ENCODE measurements at regions not wholly inside any gene's neighbourhood (a gene's known extent, or its start where the extent isn't known, plus 50 kb on each side); places are given as distances from the start of the nearest gene placed in this dataset.

DNA sequence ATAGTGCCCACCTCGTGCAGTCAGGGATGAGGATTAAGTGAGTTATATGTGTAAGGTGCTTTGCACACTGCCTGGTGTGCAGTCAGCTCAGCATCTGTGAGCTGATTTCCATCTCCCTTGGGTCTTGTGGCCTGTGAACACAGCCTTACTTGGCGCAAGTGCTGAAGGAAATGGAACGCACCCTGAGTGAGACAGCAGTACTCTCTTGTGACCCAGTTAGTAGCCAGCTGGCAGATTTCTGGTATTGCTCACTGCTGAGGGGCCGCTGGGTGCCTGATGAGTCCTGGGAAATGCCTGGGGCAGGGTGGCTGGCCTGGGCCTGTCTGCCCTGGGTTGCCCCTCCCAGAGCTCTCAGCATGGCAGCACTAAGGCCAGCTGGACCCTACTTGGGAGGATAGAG lies 90.9 kb upstream of the BOD1 start:
- no peak for ATAC-seq
- no peak for DNase-seq (ENCODE audit: low spot score)

DNA sequence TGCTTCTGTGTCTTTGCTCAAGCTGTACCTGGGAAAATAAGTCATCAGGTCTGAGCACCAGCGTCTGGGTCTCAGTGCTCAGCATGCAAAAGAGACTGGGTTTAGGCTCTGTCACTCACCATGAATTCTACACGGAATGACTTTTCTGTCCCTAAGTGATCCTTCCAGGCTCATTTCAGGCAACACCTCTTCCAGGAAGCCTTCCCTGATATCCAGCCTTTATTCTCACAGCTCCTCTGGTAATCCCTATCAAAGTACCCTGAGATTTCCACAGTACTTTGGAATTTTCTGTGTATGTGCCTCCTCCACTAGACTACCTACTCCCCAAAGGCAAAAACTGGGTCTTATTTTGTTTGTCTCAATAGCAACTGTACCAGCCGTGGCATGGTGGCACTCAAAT lies 92.7 kb upstream of the BOD1 start:
- Mint-ChIP-seq H3K27ac (no peak overlapping the region), H3K27me3 (ENCODE audit: low read depth) (no peaks in the 10 kb centered on the region; the same call in 1 of the 2 replicates), H3K36me3 (no peaks in the 10 kb centered on the region), H3K9me3 (no peaks in the 10 kb centered on the region), H3K4me3 (no peak overlapping the region), H3K4me1 (peaks cover 17% of the 10 kb centered on the region)
- TF ChIP-seq ZNF317 (CRISPR knock-in tag; IDR thresholded peaks at IDR 0.05; ENCODE audit: borderline replicate concordance, low read depth) (no peak), SMAD3 (CRISPR knock-in tag; IDR thresholded peaks at IDR 0.05; ENCODE audit: borderline replicate concordance) (no peak), CREM (CRISPR knock-in tag; IDR thresholded peaks at IDR 0.05) (no peak), JAZF1 (CRISPR knock-in tag; IDR thresholded peaks at IDR 0.05) (no peak), NFYB (CRISPR knock-in tag; conservative IDR thresholded peaks at IDR 0.05; ENCODE audit: low read depth) (no peak)
- TF ChIP-seq, protein P1, sequence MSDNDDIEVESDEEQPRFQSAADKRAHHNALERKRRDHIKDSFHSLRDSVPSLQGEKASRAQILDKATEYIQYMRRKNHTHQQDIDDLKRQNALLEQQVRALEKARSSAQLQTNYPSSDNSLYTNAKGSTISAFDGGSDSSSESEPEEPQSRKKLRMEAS (CRISPR knock-in tag; IDR thresholded peaks at IDR 0.05): no peak
- TF ChIP-seq, protein P2, sequence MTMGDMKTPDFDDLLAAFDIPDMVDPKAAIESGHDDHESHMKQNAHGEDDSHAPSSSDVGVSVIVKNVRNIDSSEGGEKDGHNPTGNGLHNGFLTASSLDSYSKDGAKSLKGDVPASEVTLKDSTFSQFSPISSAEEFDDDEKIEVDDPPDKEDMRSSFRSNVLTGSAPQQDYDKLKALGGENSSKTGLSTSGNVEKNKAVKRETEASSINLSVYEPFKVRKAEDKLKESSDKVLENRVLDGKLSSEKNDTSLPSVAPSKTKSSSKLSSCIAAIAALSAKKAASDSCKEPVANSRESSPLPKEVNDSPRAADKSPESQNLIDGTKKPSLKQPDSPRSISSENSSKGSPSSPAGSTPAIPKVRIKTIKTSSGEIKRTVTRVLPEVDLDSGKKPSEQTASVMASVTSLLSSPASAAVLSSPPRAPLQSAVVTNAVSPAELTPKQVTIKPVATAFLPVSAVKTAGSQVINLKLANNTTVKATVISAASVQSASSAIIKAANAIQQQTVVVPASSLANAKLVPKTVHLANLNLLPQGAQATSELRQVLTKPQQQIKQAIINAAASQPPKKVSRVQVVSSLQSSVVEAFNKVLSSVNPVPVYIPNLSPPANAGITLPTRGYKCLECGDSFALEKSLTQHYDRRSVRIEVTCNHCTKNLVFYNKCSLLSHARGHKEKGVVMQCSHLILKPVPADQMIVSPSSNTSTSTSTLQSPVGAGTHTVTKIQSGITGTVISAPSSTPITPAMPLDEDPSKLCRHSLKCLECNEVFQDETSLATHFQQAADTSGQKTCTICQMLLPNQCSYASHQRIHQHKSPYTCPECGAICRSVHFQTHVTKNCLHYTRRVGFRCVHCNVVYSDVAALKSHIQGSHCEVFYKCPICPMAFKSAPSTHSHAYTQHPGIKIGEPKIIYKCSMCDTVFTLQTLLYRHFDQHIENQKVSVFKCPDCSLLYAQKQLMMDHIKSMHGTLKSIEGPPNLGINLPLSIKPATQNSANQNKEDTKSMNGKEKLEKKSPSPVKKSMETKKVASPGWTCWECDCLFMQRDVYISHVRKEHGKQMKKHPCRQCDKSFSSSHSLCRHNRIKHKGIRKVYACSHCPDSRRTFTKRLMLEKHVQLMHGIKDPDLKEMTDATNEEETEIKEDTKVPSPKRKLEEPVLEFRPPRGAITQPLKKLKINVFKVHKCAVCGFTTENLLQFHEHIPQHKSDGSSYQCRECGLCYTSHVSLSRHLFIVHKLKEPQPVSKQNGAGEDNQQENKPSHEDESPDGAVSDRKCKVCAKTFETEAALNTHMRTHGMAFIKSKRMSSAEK (CRISPR knock-in tag; IDR thresholded peaks at IDR 0.05; ENCODE audit: borderline replicate concordance): no peak
- TF ChIP-seq, protein P3, sequence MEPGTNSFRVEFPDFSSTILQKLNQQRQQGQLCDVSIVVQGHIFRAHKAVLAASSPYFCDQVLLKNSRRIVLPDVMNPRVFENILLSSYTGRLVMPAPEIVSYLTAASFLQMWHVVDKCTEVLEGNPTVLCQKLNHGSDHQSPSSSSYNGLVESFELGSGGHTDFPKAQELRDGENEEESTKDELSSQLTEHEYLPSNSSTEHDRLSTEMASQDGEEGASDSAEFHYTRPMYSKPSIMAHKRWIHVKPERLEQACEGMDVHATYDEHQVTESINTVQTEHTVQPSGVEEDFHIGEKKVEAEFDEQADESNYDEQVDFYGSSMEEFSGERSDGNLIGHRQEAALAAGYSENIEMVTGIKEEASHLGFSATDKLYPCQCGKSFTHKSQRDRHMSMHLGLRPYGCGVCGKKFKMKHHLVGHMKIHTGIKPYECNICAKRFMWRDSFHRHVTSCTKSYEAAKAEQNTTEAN (CRISPR knock-in tag; IDR thresholded peaks at IDR 0.05): no peak
- TF ChIP-seq, protein P4, sequence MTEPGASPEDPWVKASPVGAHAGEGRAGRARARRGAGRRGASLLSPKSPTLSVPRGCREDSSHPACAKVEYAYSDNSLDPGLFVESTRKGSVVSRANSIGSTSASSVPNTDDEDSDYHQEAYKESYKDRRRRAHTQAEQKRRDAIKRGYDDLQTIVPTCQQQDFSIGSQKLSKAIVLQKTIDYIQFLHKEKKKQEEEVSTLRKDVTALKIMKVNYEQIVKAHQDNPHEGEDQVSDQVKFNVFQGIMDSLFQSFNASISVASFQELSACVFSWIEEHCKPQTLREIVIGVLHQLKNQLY (CRISPR knock-in tag; IDR thresholded peaks at IDR 0.05): no peak
- ATAC-seq (no peak), DNase-seq (ENCODE audit: low spot score) (no peak)
- ChIA-PET POLR2A (no interaction called here), CTCF (no interaction called here)

More for the DNA sequence above, 90.9 kb upstream of the BOD1 start:
- Mint-ChIP-seq H3K4me3 (no peak overlapping the region), H3K9me3 (no peaks in the 10 kb centered on the region), H3K4me1 (peaks cover 19% of the 10 kb centered on the region), H3K27me3 (ENCODE audit: low read depth) (no peaks in the 10 kb centered on the region; the same call in 1 of the 2 replicates), H3K27ac (0 out of 2 replicates have a peak overlapping the region, but pooled peaks have one; percentile 17), H3K36me3 (no peaks in the 10 kb centered on the region)
- ChIA-PET POLR2A (no interaction called here), CTCF (interaction anchor here (0.6 kb wide), 1 partner anchor 19 kb away, joined by 4 read pairs; no protein-coding TSS in a partner anchor)
- TF ChIP-seq CREB1 (CRISPR knock-in tag; IDR thresholded peaks at IDR 0.05): no peak

DNA sequence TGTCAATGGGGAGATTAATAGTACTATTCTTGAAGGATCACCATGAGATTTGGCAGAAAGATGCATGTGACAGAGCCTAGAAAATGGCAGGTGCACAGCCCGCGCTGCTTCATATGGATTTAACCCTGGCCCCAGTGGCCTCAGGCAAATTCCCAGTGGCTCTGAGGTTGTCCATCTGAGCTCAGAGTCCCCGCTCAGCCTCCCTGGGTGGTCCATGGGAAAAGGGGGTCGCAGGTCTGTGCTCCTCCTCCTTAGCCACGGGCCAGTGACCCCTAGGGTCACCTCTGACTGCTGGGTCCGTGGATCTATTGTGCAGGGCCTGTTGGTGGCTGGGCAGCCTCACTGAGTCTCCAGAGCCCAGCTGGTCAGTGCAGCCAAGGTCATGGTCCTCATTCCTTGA lies 93.3 kb upstream of the BOD1 start:
- TF ChIP-seq, protein P5, sequence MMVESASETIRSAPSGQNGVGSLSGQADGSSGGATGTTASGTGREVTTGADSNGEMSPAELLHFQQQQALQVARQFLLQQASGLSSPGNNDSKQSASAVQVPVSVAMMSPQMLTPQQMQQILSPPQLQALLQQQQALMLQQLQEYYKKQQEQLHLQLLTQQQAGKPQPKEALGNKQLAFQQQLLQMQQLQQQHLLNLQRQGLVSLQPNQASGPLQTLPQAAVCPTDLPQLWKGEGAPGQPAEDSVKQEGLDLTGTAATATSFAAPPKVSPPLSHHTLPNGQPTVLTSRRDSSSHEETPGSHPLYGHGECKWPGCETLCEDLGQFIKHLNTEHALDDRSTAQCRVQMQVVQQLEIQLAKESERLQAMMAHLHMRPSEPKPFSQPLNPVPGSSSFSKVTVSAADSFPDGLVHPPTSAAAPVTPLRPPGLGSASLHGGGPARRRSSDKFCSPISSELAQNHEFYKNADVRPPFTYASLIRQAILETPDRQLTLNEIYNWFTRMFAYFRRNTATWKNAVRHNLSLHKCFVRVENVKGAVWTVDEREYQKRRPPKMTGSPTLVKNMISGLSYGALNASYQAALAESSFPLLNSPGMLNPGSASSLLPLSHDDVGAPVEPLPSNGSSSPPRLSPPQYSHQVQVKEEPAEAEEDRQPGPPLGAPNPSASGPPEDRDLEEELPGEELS (CRISPR knock-in tag; IDR thresholded peaks at IDR 0.05): no peak
- peaks cover 17% of the 10 kb centered on the region for H3K4me1 Mint-ChIP-seq
- ChIA-PET CTCF (no interaction called here), POLR2A (no interaction called here)
- DNase-seq (ENCODE audit: low spot score): no peak
- no peaks in the 10 kb centered on the region; the same call in 1 of the 2 replicates for H3K27me3 Mint-ChIP-seq (ENCODE audit: low read depth)
- no peaks in the 10 kb centered on the region for H3K9me3 Mint-ChIP-seq
- no peak overlapping the region for H3K27ac Mint-ChIP-seq
- no peak for ATAC-seq
- H3K4me3 Mint-ChIP-seq: no peak overlapping the region
- no peaks in the 10 kb centered on the region for H3K36me3 Mint-ChIP-seq

Data from WTC11 (cell line).